Thyroid gland (tissue), 4 donors: ENCODE measurements at regions not wholly inside any gene's neighbourhood (a gene's known extent, or its start where the extent isn't known, plus 50 kb on each side); places are given as distances from the start of the nearest gene placed in this dataset.

Experiments
- POLR2A ChIP-seq, 2 donors: fragments of 450-650 bp; IDR thresholded peaks; one replicate each; pipeline ENCODE4 v1.6.1; 2017; ENCODE audit warnings: antibody characterized with exemption in 2 of 2, mild to moderate bottlenecking in 2 of 2, moderate library complexity in 1 of 2
- TF ChIP-seq, protein P1 (sequence below), 6 experiments: fragments of 200-600 bp in 3 of 6; fragments of 450-650 bp in 3 of 6; sonication (generic) in 3 of 6; IDR thresholded peaks; one replicate each; pipeline ENCODE4 v1.5.1; 2016 to 2019; ENCODE audit warnings: antibody characterized with exemption in 6 of 6, mild to moderate bottlenecking in 2 of 6, inconsistent platforms in 1 of 6, moderate library complexity in 1 of 6

DNA sequence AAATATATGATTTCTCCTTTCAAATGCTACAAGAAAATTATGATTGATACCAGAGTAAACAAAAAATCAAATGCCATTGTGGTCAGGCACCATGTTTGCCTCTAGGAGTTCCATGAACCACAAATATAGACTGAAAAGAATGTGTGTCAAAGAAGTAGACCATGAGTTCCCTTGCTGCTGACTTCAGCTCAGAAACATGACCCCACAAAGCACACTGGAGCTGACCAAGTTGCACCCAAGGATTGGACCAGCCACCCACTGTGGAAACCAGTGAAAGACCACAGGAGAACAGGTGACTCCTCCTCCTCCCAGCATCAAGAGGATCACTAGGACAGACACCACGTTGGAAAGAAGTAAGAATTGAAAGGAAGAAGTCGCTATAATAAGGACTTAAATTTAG is 90.8 kb upstream of the TENT5A start:
- TF ChIP-seq, protein P1, sequence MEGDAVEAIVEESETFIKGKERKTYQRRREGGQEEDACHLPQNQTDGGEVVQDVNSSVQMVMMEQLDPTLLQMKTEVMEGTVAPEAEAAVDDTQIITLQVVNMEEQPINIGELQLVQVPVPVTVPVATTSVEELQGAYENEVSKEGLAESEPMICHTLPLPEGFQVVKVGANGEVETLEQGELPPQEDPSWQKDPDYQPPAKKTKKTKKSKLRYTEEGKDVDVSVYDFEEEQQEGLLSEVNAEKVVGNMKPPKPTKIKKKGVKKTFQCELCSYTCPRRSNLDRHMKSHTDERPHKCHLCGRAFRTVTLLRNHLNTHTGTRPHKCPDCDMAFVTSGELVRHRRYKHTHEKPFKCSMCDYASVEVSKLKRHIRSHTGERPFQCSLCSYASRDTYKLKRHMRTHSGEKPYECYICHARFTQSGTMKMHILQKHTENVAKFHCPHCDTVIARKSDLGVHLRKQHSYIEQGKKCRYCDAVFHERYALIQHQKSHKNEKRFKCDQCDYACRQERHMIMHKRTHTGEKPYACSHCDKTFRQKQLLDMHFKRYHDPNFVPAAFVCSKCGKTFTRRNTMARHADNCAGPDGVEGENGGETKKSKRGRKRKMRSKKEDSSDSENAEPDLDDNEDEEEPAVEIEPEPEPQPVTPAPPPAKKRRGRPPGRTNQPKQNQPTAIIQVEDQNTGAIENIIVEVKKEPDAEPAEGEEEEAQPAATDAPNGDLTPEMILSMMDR (IDR thresholded peaks at IDR 0.05), result no peak
- no peak for TF ChIP-seq POLR2A (IDR thresholded peaks at IDR 0.05)
